NCI-H2196 (cell line): ENCODE measurements at regions not wholly inside any gene's neighbourhood (a gene's known extent, or its start where the extent isn't known, plus 50 kb on each side); places are given as distances from the start of the nearest gene placed in this dataset.
"Not testable (repeated sequence)": the region's sequence is repeated elsewhere in the genome, so short reads cannot be mapped to it uniquely, and the experiment has no call there.

Experiments used
- DNase-seq: peaks from one replicate; lab custom pipeline; 2025; ENCODE audit not compliant: unreplicated experiment; lab: John Stamatoyannopoulos, UW

DNA sequence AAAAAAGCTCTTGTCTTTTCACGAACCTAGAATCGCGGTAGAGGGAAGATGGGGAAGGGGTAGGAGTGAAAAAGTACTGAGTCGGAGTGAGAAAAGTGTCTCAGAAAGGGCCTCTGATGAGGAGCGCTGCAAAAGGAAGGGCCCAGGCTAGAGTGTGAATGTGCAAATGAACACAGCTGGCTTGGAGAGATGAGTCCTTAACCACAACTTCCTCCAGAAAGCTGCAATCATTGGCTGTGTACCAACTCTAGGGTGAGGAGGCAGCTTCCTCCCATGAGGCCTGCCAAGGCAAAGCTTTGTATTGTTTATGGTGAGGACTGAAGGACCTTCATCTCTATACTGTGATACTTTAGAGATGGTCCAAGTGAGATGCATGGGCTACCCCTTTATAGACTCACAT lies 566.9 kb upstream of the ANO5 start:
- DNase-seq: no peak

DNA sequence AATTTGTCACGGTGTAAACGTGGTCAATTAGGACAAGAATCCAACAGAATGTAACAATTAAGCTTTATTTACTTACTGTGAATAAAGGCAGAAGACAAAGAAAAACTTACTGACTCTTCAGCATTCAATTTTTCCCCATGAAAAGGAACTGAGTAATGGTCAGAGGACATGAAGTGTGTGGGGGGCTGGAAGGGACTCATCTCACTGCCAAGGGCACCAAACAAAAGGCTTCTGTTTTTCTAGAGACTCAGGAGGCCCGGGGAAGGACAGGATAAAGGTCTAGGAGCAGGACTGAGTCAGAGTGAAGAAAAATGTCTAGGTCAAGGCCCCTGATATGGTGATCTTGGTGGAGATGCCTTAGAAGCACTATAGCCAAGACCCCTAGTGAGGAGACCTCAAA lies 564.2 kb upstream of the ANO5 start:
- no peak for DNase-seq

DNA sequence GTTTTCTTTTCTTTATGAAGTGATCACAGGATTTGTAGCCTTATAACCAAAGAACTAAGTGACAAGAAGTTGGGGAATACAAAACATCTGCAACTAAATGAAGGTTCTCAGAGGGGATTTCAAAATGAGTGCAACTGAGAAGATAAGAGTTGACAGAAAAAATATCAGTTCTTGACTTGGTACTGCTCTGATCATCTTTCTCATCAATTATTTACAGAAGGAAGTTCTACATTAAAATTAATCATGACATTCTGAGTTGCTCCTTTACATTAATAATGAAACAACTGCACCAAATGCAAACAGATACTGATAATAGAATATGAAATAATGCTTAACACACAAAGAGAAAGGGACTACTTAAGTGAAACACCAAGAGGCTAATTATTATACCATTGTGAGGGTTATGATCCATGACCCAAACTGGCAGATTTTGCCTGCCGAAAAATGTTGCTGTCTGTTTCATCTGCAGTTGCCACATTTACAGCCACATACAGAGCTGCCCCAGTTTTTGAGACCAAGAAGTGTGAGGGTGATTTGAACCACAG lies 561.9 kb upstream of the ANO5 start:
- no peak for DNase-seq

DNA sequence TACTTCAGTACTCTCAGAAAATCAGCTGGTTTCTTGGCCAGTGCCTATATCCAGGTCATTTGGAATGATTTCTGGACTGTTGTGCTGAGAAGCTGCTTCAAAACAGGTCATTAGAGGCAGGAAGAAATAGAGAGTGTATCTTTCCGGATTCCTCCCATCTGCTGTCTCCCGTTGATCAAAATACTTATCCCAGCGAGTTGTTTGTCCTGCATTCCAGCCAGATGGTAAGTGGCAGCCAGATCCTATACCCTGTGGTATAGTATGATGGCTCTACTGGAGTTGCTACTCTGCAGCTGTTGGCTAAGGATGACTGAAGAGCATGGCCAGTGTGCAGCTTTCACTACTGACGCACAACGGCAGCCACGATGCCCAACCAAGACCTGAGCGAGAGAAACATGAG lies 560.9 kb upstream of the ANO5 start:
- no peak for DNase-seq

DNA sequence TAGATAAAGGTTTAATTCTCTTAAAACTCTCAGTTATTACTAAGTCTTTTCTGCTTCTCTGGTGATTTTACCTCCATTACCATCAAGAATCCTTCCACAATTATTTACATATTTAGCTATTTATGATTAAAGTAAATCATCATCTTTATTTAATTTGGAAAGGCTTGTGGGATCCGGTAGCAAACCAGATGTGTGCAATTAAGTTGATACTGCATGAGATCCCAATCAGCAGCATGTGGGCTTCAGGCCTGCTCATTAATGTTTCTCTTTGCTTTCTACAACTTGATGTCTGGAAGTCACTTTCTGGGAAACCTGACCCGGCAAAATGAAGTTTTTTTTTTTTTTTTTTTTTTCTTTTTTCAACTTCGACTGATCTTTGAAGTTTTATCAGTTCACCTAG lies 558.4 kb upstream of the ANO5 start:
- DNase-seq: no peak

DNA sequence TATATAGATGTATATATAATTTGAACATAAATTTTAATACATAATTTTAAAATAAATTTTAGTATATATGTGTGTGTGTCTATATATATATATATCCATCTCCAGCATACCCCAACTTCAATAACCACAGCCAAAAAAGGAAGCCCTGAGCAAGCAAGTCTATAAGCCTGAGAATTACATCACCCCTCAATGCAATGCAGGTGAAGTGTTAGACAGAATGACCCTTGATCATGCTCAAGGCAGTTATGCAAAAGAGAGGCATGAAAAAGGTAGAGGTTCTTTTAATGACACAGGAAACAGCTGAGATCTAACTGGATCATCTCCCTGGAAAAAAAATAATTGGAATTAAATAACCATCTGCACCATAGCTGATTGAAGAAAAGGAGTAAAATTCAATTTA lies 557.9 kb upstream of the ANO5 start:
- DNase-seq: no peak

DNA sequence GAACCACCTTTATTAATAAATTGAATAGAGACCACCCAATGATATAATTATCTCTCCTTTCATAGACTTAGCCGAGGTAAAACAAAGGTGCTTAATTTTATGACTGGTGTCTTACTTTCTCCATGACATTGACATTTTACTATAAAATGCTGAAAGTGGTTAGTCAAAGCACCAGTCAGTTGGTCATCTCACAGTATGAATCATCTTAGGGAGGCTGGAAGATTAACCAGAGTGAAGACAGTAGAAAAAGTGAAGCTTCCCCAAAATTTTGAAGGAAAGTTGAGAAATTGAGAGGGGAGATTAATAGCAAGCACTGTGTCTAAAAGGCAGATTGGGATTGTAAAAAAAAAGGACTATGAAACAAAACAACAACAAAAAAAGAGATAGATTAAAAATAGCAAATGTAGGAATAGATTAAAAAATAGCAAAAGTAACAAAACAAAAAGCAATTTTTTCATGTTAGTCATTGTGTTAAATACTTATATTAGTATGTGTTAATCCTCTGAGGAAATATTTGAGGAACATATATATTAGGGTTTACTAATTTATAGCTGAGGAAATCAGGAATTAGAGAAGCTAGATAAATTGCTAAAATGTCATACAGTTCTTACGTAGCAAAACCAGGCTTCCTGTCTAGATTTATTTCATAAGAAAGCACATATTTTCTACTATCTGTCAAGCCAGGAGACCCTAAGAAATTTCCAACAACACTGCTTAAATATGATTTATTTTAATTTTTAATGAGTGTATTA lies 557.3 kb upstream of the ANO5 start:
- DNase-seq: no peak

DNA sequence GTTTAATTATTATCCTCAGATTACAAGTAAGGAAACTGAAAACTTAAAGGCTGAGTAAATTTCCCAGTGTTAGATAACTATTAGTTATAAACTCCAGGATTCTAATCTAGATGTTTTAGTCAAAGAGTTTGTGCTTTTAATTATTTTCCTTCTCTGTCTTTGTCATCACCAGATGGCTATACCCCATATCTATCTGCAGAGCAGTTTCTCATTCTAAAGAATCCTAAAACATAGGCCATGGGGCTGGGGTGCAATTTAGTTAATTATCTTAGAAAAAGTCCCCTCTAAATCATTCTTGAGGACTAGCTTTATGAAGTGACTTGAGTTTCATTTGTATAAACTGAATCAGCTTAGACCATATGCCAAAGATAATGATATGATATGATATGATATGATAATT lies 556.3 kb upstream of the ANO5 start:
- no peak for DNase-seq

DNA sequence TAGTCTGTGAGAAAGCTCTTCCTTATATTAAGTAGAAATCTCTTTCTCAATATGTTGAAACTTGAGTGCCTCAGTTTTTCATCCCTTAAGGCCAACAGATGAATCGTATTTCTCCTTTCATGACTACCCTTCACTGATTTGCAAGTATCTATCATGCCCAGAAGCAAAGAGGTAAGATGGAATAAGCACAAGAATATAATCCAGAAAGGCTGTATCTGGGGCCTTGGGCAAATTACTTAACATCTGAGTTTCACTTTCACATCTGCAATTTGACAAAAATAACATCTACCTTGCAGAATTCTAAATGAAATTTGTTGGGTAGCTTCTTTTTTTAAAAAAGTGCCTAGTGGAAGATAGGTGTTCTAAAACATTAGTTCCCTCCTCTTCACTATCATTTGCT lies 552.4 kb upstream of the ANO5 start:
- DNase-seq: no peak

DNA sequence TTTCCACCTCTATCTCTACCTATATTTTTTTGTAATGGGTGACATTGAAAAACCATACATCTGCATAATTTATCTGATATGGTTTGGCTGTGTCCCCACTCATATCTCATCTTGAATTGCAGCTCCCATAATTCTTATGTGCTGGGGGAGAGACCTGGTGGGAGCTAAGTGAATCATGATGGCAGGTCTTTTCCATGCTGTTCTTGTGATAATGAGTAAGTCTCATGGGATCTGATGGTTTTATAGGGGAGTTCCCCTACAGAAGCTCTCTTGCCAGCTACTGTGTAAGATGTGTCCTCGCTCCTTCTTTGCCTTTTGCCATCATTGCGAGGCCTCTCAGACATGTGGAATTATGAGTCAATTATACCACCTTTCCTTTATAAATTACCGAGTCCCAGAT lies 551.0 kb upstream of the ANO5 start:
- no peak for DNase-seq

DNA sequence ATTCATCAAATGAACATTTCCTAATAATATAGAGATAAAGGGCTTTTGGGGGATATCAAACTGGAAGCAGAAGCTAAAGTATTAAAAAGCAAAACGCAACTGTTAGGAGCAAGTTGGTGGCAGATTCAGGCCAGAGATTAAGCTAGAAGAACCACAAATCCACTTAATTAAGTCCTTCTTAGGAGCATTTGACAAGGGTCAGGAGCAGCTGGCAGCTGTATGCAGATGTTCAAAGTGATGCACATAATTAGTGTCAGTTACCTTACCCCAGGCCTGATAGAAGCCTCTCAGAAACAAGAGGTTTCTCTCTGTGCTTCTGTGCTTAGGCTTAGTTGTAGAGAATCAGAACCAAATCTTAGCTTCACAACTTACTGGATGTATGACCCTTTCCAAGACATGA lies 546.5 kb upstream of the ANO5 start:
- no peak for DNase-seq

DNA sequence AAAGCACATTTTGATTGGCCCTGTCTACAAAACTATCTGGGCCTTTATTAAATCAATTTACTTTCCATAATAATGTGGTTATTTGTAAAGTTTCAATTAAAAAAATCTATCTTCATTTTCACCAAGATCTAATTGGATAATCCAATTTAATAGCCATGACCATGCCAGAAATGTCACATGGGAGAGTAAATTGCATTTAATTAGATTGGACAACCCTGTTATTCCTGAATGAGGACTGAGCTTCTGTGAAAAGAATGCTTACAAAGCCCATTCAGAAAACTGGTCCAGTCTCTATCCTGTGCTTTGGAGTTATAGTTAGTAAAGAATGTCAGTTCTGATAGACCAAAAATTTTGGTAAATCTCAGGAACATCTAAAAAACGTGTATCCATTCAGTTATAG lies 541.9 kb upstream of the ANO5 start:
- no peak for DNase-seq

DNA sequence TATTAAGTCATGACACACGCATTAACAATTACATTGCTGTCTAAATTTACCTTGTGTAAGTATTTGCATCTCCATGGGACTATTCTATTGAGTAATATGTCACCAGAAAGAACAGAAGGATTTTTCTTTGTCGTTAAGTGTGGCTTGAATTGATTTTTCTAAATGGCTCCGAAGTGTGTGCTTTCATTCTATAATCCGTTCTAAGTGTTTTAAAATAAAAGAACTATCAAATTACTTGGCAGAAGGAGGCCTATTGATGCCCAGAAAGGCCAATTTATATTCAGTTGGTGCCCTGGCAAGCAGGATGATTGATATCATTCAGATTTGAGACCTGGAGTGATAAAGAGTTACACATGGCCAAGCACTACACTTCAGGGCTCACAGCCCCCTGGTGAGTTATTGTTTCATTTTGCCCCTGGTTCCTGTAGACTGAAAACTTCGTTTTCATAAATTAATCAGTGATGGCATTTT lies 538.9 kb upstream of the ANO5 start:
- DNase-seq: no peak

DNA sequence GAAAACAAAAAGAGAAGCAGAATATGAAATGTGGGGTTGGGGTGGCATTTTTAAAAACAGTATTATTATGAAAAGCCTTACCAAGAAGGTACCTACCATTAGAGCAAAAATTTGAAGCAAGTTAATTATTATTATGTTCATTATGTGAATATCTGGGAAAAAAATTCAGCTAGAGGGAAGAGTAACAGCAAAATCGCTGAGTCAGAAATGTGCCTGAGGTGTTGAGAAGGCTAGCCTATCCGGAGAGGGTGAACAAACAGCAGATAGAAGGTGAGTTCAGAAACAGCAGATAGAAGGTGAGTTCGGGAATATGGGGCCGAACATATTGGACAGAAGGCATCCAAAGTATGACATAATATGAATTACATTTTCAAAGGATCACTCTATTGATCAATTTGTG lies 536.8 kb upstream of the ANO5 start:
- no peak for DNase-seq

DNA sequence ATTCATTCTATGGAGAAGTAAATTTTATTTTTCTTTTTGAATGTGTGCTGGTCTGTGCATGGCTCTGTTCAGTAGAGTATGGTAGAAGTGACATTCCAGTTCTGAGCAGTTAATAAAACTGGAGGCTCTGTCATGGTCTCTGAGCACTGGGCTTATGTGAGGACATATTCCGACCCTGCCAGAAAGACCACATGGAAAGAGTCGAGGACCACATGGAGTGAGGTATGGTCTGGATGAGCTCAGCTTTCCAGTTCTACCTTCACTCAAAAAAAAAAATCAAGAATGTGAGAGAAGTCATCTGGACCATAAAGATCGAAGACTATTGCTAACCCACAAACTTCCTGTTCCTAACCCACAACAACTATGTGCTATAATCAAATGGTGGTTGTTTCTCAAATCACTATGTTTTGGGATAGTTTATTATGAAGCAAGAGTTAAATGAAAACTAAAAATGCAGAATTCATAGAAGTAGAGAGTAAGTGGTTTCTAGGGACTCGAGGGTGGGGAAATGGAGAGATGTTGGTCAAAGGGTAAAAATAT lies 534.2 kb upstream of the ANO5 start:
- DNase-seq: no peak

DNA sequence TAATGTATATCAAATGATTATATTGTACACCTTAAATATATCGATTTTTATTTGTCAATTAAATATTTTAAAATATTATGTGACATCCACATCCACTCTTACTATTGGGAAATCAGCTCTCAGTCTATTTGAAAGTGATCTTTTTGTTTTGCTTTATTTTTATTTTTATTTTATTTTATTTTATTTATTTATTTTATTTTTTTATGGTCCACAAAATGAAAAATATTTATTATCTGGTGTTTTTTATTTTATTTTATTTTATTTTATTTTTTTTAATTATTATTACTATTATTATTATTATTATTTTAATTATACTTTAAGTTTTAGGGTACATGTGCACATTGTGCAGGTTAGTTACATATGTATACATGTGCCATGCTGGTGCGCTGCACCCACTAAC lies 533.5 kb upstream of the ANO5 start:
- DNase-seq: not testable (repeated sequence)

DNA sequence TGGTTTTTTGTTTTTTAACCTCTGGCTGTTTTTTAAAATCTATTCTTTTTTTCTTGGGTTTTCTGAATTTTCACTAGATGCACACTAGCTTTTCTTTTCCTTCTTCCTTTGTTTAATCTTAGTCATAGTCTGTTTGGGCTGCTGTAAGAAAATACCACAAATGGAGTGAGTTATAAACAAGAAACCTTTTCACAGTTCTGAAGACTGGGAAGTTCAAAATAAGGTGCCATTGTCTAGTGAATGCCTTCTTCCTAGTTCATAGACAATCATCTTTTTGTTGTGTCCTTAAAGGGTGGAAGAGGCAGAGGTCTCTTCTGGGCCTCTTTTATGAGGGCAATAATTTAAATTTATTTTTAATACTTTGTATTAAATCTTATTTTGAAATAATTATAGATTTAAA lies 532.9 kb upstream of the ANO5 start:
- DNase-seq: no peak

DNA sequence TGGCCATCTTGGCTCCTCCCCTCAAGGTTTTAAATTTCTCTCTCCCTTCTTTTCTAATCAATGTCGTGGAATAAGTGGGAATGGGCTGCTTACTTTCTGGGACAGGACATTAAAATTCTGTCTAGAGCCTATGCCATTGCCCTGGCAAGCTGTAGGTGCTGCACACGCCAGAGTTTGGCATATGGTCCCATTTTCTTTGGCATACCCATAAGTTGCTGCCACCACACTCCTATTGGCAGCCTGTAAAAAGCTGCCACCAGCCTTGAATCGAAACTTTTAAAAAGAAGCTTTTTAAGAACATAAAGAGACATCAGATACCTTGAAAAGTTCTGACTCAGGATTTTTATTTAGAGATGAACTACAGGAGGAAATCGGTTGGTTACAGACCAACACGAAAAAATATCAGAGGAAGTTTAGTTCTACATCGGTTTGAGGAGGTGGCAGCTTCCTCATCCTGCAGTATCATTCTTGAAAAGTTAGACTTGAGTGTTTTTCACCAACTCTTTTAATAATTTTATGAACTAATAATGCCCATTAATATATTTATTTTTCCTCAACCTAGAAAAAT lies 517.8 kb upstream of the ANO5 start:
- no peak for DNase-seq

DNA sequence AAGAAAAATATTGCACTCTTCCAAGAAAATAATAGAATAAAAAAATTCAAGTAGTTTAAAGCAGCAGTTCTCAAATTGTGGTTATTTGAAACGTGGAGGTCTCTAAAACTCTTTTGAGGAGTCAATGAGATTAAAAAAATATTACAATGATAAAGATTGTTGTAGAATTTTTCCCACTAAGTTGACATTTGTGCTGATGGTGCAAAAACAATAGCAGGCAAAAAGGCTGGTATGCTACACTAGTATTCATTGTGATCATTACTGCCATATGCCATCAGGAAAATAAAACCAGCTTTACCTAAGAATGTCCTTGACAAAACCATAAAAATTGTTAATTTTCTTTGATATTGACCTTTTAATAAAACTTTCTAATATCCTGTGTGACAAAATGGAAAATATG lies 505.2 kb upstream of the ANO5 start:
- no peak for DNase-seq

DNA sequence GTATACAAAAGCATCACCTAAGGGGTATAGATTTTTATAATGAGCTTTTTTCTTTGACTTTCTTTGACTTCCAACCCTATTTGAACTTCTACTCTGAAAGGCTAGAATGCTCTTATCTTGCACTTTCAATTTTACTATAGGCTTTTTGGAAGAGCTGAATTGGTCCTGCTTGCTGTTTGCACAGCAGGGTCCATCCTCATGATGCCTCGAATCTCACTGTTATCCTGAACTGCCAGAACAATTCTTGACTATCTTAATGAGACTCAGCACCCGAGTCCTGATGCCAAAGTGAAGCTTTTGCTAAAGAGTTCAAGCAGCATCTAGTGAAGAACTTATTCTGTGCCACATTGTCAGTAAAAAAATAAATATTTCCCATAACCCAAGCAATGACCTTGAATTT lies 488.3 kb upstream of the ANO5 start:
- DNase-seq: no peak

DNA sequence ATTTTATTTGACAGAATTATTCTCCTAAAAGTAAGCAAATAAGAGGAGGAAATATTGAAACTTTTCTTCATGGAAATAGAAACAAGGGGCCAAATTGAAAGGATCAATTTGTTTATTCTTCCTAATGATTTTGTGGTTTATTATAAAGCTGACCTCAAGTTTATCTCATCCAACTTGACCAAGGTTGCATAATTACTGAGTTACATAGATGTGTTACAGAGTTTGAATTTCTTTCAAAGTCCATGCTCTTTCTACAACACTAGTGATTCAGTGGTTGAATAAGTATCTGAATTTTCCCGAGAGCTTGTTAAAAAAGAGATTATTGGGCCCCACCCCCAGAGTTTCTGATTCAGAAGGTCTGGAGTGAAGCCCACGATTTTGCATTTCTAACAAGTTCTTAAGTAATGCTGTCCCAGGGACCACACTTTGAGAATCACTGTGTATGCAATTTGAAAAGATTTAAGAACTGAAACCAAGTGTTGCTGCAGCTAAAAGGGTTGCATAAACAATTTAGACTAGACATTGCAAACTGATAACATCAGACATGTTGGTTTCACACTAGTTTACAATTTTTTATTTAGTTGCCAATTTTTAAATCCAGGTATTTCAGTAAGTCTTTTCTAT lies 485.7 kb upstream of the ANO5 start:
- no peak for DNase-seq

DNA sequence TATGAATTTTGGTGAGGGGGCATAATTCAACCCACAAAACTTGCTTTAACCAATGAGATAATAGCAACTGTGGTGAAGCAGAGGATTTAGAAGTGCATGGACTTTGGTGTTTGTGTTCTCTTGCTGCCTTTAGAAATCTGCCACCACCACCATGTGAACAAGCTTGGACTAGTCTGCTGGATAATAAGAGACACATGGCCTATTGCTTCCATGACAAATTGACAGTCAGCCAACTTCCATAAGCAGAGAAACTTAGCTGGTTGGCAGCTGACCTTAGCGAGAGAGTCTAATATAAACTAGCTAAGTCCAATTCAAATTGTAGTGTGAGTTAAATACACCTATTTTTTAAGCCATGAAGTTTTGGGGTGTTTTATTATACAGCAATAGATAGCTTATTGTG lies 482.1 kb upstream of the ANO5 start:
- peak; percentile 2 for DNase-seq
